Neural progenitor cell (in vitro differentiated cells): ENCODE measurements at regions not wholly inside any gene's neighbourhood (a gene's known extent, or its start where the extent isn't known, plus 50 kb on each side); places are given as distances from the start of the nearest gene placed in this dataset.

Source experiments
- CTCF ChIP-seq: fragments of 200-600 bp; sonication (generic); IDR thresholded peaks from 2 replicates; pipeline ENCODE4 v1.5.1; 2017; ENCODE audit warnings: antibody characterized with exemption, mild to moderate bottlenecking
- EZH2 ChIP-seq: fragments of 200-600 bp; sonication (generic); IDR thresholded peaks from 2 replicates; pipeline ENCODE4 v1.6.1; 2017; ENCODE audit warnings: antibody characterized with exemption, mild to moderate bottlenecking, moderate library complexity
- EZH2phosphoT487 ChIP-seq: fragments of 200-600 bp; sonication (generic); IDR thresholded peaks from 2 replicates; pipeline ENCODE4 v1.6.1; 2017; ENCODE audit warnings: antibody characterized with exemption

- TF ChIP-seq CTCF, result no peak
- TF ChIP-seq EZH2, result no peak
- no peak for TF ChIP-seq EZH2phosphoT487
These were observed 248.8 kb downstream of the CAAP1 start for GRCh38 chr9:26643826-26644225.
